Neutrophil (primary cell): ENCODE measurements at regions not wholly inside any gene's neighbourhood (a gene's known extent, or its start where the extent isn't known, plus 50 kb on each side); places are given as distances from the start of the nearest gene placed in this dataset.

ENCODE experiments used
- H3K27ac ChIP-seq: fragments of 200-600 bp; sonication (generic); 2 replicates; pipeline ENCODE4 v1.5.1; 2016; ENCODE audit warnings: mild to moderate bottlenecking, moderate library complexity
- H3K27me3 ChIP-seq: fragments of 200-600 bp; sonication (generic); 2 replicates; pipeline ENCODE4 v1.6.0; 2016; ENCODE audit warnings: mild to moderate bottlenecking
- H3K36me3 ChIP-seq: fragments of 200-600 bp; sonication (generic); 2 replicates; pipeline ENCODE4 v1.5.1; 2017
- H3K4me1 ChIP-seq, 2 experiments: fragments of 200-600 bp in 1 of 2; sonication (generic) in 1 of 2; 1 replicate in 1 of 2; 2 replicates in 1 of 2; pipeline versions ENCODE4 v1.5.1 to v1.6.1; 2013 to 2016; ENCODE audit warnings: low read depth in 1 of 2, low read length in 1 of 2, mild to moderate bottlenecking in 1 of 2, moderate library complexity in 1 of 2; ENCODE audit not compliant: control insufficient read depth in 1 of 2, insufficient read depth in 1 of 2
- H3K4me3 ChIP-seq, 2 experiments: fragments of 200-600 bp in 1 of 2; sonication (generic) in 1 of 2; 1 replicate in 1 of 2; 2 replicates in 1 of 2; pipeline ENCODE4 v1.5.1; 2013 to 2016; ENCODE audit warnings: low read depth in 1 of 2, low read length in 1 of 2, mild to moderate bottlenecking in 1 of 2, moderate library complexity in 1 of 2
- H3K9me3 ChIP-seq: fragments of 200-600 bp; sonication (generic); 2 replicates; pipeline ENCODE4 v1.5.1; 2016
- CTCF ChIP-seq: fragments of 200-600 bp; sonication (generic); IDR thresholded peaks from 2 replicates; pipeline ENCODE4 v1.5.1; 2016; ENCODE audit warnings: antibody characterized with exemption

DNA sequence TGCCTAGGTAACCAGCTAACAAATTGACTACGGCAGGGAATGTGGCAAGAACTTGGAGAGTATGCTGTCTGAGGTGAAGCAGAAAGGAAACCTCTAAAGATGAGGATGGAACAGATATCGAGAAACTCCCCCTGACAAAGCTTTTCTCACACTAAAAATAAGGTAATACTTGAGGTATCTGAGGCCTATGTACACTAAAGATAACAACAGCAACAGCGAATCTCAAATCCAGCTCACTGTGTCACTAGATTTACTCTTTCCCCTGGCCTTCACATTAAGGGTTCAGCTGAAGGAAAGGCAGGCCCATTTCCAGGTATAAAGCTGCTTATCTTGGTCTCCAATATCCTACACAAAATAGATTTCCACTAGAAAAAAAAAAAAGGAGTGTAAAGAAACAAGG is 518.0 kb downstream of the KCNT2 start:
- TF ChIP-seq CTCF, result no peak
- H3K36me3 ChIP-seq, result no peaks in the 10 kb centered on the region

GRCh38 chr1:196088541-196088940 is 519.7 kb downstream of the KCNT2 start:
- no peaks in the 10 kb centered on the region for H3K27me3 ChIP-seq
- H3K27ac ChIP-seq, result no peak overlapping the region
- TF ChIP-seq CTCF, result no peak
- no peaks in the 10 kb centered on the region for H3K36me3 ChIP-seq
- H3K9me3 ChIP-seq, result no peaks in the 10 kb centered on the region
- H3K4me3 ChIP-seq, result no peak overlapping the region
- no peaks in the 10 kb centered on the region for H3K4me1 ChIP-seq

More for the DNA sequence above, 518.0 kb downstream of the KCNT2 start:
- Histone ChIP-seq H3K9me3 (no peaks in the 10 kb centered on the region), H3K27me3 (no peaks in the 10 kb centered on the region), H3K4me3 (no peak overlapping the region), H3K27ac (no peak overlapping the region), H3K4me1 (no peaks in the 10 kb centered on the region)

- Histone ChIP-seq H3K4me3 (no peak overlapping the region), H3K27me3 (no peaks in the 10 kb centered on the region), H3K36me3 (no peaks in the 10 kb centered on the region), H3K27ac (no peak overlapping the region), H3K4me1 (no peaks in the 10 kb centered on the region), H3K9me3 (no peaks in the 10 kb centered on the region)
- no peak for TF ChIP-seq CTCF
Measured at GRCh38 chr1:196078691-196079090, 529.5 kb downstream of the KCNT2 start.

DNA sequence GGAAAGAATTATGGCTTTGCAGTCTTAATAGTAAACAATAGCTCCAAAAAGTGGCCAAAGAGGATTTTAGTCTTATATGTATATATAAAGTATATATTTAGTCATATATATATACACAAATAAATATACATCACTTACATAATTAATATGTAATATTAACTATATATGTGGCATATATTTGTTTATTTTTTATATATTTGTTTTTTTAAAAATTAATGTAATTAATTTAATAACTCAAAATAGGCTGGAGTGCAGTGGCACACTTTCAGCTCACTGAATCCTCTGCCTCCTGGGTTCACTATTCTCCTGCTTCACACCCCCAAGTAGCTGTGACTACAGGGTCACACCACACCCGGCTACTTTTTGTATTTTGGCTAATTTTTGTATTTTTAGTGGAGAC is 532.6 kb downstream of the KCNT2 start:
- H3K36me3 ChIP-seq, result no peaks in the 10 kb centered on the region
- no peaks in the 10 kb centered on the region for H3K9me3 ChIP-seq
- no peak overlapping the region for H3K4me3 ChIP-seq
- no peaks in the 10 kb centered on the region for H3K27me3 ChIP-seq
- TF ChIP-seq CTCF, result no peak
- no peaks in the 10 kb centered on the region for H3K4me1 ChIP-seq
- H3K27ac ChIP-seq, result no peak overlapping the region

DNA sequence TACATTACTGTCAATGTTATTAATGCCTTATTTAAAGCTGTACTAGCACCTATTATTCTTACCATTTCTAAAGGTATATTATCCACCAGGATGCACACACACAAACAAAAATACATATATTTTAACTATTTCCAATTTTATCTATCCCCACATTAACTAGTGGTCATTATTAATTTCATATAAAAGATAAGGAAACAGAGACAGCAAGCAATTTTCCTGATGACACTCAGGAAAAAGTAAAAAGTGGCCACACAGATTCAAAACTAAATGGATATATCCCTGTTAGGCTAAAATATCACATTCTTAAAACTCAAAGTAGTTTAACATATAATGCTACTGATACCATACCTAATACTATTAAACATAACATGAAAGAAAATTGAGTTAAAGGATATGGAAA is 534.1 kb downstream of the KCNT2 start:
- no peaks in the 10 kb centered on the region for H3K4me1 ChIP-seq
- H3K9me3 ChIP-seq, result no peaks in the 10 kb centered on the region
- no peaks in the 10 kb centered on the region for H3K27me3 ChIP-seq
- H3K36me3 ChIP-seq, result no peaks in the 10 kb centered on the region
- no peak overlapping the region for H3K4me3 ChIP-seq
- H3K27ac ChIP-seq, result no peak overlapping the region
- no peak for TF ChIP-seq CTCF

- Histone ChIP-seq H3K27ac (no peak overlapping the region), H3K4me1 (no peaks in the 10 kb centered on the region), H3K36me3 (no peaks in the 10 kb centered on the region), H3K9me3 (no peaks in the 10 kb centered on the region), H3K4me3 (no peak overlapping the region), H3K27me3 (no peaks in the 10 kb centered on the region)
- TF ChIP-seq CTCF, result no peak
Measured at GRCh38 chr1:196071447-196071846, 536.8 kb downstream of the KCNT2 start.
